Kidney (tissue), 13 donors: ENCODE measurements at regions not wholly inside any gene's neighbourhood (a gene's known extent, or its start where the extent isn't known, plus 50 kb on each side); places are given as distances from the start of the nearest gene placed in this dataset.

ENCODE experiments used
- DNase-seq, 5 donors: peaks; one replicate each; pipeline ENCODE4 v3.0.0-alpha.2; 2013 to 2020
- FAIRE-seq: peaks from 2 replicates; lab custom pipeline; 2012; peaks lifted over from hg19 to GRCh38; lab: Jason Lieb, UNC
- H3K27ac ChIP-seq, 2 donors: one replicate each; pipeline ENCODE4 v1.7.0; 2013; ENCODE audit warnings: low read depth in 2 of 2, low read length in 2 of 2, inconsistent platforms in 1 of 2
- H3K27me3 ChIP-seq: one replicate; pipeline ENCODE4 v1.7.1; 2013; ENCODE audit warnings: low read length, inconsistent platforms; ENCODE audit not compliant: control insufficient read depth, insufficient read depth
- H3K36me3 ChIP-seq, 3 donors: one replicate each; pipeline versions ENCODE4 v1.7.0 to v1.7.1; 2013; ENCODE audit warnings: low read length in 3 of 3, control low read depth in 1 of 3, inconsistent platforms in 1 of 3; ENCODE audit not compliant: insufficient read depth in 3 of 3, control insufficient read depth in 2 of 3
- H3K4me1 ChIP-seq, 3 donors: one replicate each; pipeline versions ENCODE4 v1.7.0 to v1.7.1; 2013; ENCODE audit warnings: low read length in 3 of 3, inconsistent platforms in 1 of 3, low read depth in 1 of 3; ENCODE audit not compliant: control insufficient read depth in 2 of 3, insufficient read depth in 2 of 3
- H3K4me3 ChIP-seq, 3 donors: one replicate each; pipeline versions ENCODE4 v1.7.0 to v1.8.1; 2013; ENCODE audit warnings: low read length in 3 of 3, control low read depth in 1 of 3, inconsistent platforms in 1 of 3
- H3K9ac ChIP-seq, 3 donors: one replicate each; pipeline versions ENCODE4 v1.7.0 to v1.7.1; 2013; ENCODE audit warnings: low read length in 3 of 3, control low read depth in 1 of 3, inconsistent platforms in 1 of 3
- H3K9me3 ChIP-seq, 3 donors: one replicate each; pipeline versions ENCODE4 v1.7.0 to v1.7.1; 2013; ENCODE audit warnings: low read length in 3 of 3, control low read depth in 1 of 3, inconsistent platforms in 1 of 3; ENCODE audit not compliant: control insufficient read depth in 2 of 3, insufficient read depth in 1 of 3
- CTCF ChIP-seq: IDR thresholded peaks from 3 replicates; pipeline ENCODE4 v1.5.1; 2012; ENCODE audit warnings: mild to moderate bottlenecking, moderate library complexity, borderline replicate concordance; ENCODE audit not compliant: insufficient read depth; ENCODE audit errors: extremely low read depth
- intact Hi-C: fragments of 100-400 bp; cut with DNase I; formaldehyde crosslinking; loops from one replicate; pipeline ENCODE4 v1.11.1; 2022
- donor health status: control.
- donor health status: control.
- donor health status: control.
- donor health status: control.
- donor health status: control.
- donor health status: DM: yes; HTN: yes; CAD: no.
- donor health status: Normal renal cell carcinoma (clear cell type).

DNA sequence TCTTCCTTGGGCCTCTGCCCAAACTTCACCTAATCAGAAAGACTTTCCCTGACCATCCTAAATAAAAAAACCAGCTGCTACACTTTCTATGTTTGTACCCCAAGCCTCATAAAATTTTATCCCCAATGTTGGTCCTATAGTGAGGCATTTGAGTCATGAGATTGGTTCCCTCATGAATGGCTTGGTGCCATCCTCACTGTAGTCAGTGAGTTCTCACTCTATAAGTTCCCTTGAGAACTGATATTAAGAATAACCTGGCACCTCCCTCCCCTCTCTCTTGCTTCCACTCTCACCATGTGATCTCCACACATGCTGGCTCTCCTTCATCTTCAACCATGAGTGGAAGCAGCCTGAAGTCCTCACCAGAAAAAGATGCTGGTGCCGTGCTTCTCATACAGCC, 316.9 kb upstream of the PRDM1 start:
- Histone ChIP-seq H3K4me1 (no peaks in the 10 kb centered on the region), H3K27ac (no peak overlapping the region), H3K36me3 (no peaks in the 10 kb centered on the region), H3K27me3 (no peaks in the 10 kb centered on the region), H3K4me3 (no peak overlapping the region), H3K9me3 (no peaks in the 10 kb centered on the region), H3K9ac (no peak overlapping the region)
- no peak for FAIRE-seq
- no peak for DNase-seq
- no peak for TF ChIP-seq CTCF
- intact Hi-C loops: no loop called here

GRCh38 chr6:105767541-105767940, 318.6 kb upstream of the PRDM1 start:
- no peak for FAIRE-seq

DNA sequence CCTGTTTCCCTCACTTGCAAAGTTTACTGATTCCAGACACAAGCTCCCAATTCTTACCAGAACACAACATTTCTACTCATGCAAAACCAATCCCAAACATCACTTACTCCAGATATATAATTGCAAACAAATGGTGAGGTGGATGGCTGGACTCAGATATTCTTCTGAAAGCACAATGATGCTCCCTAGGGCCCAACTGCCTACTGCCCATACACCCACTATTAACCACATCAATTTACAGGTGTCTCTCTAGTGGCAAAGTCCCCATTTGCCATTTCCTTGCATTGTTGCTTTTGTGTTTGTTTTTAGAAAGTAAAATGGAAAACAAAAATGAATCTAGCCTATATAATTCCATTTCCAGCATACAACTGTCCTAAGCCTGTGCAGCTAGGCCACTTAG, 320.9 kb upstream of the PRDM1 start:
- intact Hi-C loops: no loop called here
- H3K36me3 ChIP-seq: no peaks in the 10 kb centered on the region
- DNase-seq: no peak
- no peak for FAIRE-seq
- no peak overlapping the region for H3K9ac ChIP-seq
- no peaks in the 10 kb centered on the region for H3K4me1 ChIP-seq
- H3K27me3 ChIP-seq: no peaks in the 10 kb centered on the region
- H3K9me3 ChIP-seq: no peaks in the 10 kb centered on the region
- no peak for TF ChIP-seq CTCF
- no peak overlapping the region for H3K27ac ChIP-seq
- H3K4me3 ChIP-seq: no peak overlapping the region

More at GRCh38 chr6:105767541-105767940, 318.6 kb upstream of the PRDM1 start:
- no peaks in the 10 kb centered on the region for H3K27me3 ChIP-seq
- H3K4me1 ChIP-seq: no peaks in the 10 kb centered on the region
- H3K9me3 ChIP-seq: no peaks in the 10 kb centered on the region
- intact Hi-C loops: no loop called here
- no peaks in the 10 kb centered on the region for H3K36me3 ChIP-seq
- H3K9ac ChIP-seq: no peak overlapping the region
- DNase-seq: no peak
- no peak overlapping the region for H3K27ac ChIP-seq
- H3K4me3 ChIP-seq: no peak overlapping the region
- TF ChIP-seq CTCF: no peak

- intact Hi-C loops: no loop called here
- FAIRE-seq: no peak
- no peaks in the 10 kb centered on the region for H3K36me3 ChIP-seq
- TF ChIP-seq CTCF: no peak
- no peak overlapping the region for H3K9ac ChIP-seq
- H3K9me3 ChIP-seq: no peaks in the 10 kb centered on the region
- H3K4me1 ChIP-seq: no peaks in the 10 kb centered on the region
- DNase-seq: no peak
- no peak overlapping the region for H3K27ac ChIP-seq
- no peak overlapping the region for H3K4me3 ChIP-seq
- no peaks in the 10 kb centered on the region for H3K27me3 ChIP-seq
Measured at GRCh38 chr6:105764315-105764714, 321.8 kb upstream of the PRDM1 start.
